ENCODE measurements at regions not wholly inside any gene's neighbourhood (a gene's known extent, or its start where the extent isn't known, plus 50 kb on each side); places are given as distances from the start of the nearest gene placed in this dataset.

DNA sequence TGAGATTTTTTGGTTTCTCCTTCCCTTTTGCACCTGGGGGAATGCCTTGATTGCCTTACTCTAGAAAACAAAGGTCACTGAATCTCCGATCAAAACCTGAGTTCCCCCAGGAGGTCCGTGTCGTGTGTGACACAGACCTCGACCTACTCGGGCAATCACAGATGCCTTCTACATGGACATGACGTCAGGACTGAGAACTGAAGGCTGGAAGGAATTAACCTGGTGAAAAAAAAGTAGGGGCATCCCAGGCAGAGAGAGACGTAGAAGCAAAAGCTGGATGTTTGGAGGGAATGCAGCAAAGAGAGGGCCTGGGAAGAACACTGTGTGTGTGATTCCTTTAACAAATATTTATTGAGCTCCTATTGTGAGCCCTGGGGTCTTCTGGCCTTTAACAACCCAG, 178.0 kb downstream of the PRDM2 start:
- DNase-seq: no peak

DNA sequence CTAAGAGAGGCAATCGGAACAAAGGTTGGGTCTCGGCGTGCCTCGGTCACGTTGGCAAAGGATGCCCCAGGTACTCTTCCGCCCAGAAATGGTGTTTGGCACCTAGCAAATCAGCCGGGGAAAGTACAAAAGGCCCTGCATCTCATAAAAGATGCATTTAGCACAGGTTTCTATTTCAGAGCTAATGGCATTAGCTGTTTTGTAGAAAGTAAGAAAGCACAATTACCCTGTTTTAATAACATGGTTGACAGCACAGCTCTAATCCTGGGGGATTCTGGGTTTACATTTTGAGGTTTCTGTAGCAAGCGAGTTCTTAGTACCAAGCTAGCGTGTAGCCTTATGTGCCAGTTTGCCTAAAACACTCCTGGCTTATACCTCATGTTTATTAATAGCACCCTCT, 178.5 kb downstream of the PRDM2 start:
- DNase-seq: no peak

DNA sequence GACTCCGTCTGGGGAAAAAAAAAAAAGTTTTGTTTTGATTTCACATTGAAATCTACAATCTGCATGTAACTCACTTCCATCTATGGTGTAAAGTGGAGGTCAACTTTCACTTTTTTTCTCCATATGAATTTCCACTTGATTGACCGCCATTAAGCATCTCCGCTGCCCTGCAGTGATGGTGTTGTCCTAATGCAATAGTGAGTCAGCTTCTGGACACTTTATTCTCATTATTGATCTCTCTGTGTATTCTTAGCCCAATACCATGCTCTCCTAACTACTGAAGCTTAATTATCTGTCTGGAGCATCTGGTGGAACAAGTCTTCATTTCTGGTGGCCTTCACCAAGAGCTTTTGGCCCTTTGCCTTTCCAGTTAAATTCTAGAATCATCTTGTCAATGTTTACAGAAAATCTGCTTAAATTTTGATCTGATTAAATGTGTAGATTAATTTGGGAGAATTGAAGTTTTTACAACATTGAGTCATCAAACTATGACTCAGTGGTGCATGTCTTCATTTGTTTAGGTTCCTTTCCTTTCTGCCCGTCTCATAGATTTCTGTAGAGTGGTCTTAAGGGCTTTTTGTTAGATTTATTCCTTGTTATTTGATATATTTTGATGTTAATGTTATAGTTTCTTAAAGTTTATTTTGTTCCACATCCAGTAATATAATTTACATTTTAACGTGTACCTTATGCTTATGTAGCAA, 181.5 kb downstream of the PRDM2 start:
- no peak for DNase-seq

DNA sequence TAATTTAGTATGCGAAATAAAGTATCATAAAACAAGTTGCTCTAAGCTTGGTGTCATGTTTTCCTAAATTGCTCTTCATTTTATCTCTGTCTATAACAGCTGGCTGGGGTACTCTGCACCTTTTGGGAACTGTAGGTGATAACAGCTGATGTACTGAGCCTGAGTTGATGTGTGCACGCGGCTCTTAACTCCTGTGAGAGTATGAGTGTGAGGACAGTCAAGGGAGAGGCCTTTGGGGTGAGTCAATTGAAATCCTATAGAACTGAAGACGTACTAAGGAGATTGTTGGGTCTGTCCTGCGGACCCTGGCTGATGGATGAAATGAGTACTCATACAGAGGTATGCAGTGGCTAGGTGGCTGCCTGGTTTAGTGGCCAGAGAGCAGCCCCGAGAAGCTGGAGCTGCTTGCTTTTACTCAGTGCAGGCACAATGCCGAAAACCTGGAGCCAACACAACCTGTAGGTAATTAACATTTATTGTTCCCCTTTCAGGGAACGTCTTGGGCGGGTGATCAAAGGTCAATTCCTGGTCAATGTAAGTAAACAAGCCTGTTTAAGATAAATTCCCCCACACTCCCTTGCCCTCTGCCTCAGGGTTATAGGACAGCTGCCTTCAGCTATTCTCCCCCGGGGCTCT, 188.5 kb downstream of the PRDM2 start:
- DNase-seq: no peak

DNA sequence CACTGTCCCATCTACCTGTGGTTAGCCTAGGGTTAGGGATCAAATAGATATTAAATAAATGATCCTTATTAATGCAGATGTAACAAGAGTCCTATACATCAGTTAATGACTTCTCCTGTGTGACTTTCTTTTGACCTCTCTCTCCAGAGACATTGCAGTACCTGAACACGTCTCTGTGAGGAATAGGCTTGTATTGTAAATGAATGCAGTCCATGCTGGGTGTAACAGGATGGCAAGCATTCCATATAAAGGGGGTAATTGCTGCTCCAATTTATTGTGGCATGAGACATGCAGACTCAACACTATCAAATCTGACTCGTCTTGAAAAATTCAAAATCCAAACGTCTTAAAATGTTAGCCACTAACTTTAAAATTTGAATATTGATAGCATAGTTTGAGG, 189.5 kb downstream of the PRDM2 start:
- no peak for DNase-seq

DNA sequence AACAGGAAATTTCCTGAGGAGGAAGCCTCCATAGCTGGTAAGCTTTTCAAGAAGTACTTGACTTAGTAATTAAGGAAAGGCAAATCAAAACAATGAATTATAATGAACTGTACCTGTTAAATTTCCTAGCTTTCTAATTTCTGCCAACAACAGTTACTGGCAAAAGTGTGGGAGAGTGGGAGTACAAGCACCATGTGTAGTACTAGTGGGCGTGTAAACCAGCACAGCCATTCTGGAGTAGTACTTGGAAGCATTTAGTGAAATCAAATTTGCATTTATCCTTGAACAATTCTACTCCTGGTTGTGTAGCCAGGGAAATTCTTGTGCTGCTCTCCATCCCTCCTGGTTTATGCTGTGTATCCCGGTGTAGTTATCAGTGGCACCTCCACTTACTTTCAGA, 190.8 kb downstream of the PRDM2 start:
- DNase-seq: no peak

DNA sequence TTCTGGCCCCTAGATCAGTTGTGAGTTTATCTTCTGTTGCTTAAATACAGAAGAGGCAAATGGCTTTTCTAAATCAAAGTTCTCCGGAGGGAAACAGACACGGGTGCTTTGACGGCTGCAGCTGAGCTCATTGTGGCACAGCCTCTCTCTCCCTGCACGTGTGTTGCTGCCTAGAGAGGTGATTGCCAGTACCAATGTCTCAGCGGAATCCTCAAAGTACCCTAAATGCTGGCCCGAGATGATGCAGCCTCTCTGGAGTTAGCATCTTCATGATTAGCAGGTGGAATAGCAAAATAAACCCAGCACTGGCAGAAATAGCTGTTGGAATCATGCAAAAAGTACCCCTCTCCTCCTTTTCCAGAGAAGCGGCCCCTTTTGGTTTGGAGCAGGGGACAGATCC, 192.2 kb downstream of the PRDM2 start:
- DNase-seq: no peak

DNA sequence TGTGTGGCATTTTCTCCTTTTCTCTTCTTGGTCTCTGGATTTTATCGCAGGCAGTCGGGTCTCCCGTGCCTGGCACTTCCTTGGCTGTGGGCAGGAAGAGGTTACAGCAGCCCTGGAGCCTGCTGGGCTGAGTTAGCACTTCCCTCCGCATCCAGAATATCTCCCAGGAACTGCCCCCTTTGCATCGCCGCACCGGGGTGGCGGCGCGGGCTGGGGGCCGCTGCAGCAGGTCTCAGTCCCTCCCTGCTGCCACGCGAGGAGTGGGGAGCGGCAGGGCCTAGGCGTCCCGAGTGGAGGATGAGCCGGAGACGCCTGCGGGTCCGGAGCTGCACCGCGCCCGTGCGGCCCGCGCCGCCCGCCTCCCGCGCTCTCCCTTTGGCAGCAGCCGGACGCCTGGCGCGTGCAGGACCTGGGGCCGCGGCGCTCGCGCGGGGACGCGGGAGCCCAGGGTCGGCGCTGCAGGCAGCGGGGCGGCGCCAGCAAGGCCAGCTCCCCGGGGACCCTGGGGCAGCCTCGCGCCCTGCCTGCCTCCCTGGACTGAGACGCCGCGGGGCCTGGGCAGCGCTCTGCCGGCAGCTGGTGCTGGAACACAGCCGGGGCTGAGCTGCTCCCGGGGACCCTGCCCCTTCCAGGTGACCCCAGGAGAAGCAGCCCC, 192.8 kb downstream of the PRDM2 start:
- DNase-seq: no peak

DNA sequence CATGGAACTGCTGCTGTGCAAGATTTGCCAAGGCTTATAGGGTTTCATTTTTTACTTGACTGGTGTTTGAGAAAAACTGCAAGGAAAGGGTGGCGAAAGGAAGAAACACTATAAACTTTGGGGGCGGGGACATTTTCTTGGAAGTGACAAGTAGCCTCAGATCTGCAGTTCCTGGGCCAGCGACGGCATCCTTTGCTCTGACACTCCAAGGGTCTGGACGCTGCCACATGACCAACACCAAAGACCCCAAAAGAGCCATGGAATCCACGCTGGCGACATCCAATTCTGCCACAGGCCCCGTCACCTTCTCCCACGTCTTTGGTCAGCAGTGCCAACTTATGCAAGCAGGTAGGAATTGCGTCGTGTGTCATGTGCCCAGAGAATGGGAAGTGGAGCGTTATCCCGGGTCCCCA, 193.4 kb downstream of the PRDM2 start:
- no peak for DNase-seq

DNA sequence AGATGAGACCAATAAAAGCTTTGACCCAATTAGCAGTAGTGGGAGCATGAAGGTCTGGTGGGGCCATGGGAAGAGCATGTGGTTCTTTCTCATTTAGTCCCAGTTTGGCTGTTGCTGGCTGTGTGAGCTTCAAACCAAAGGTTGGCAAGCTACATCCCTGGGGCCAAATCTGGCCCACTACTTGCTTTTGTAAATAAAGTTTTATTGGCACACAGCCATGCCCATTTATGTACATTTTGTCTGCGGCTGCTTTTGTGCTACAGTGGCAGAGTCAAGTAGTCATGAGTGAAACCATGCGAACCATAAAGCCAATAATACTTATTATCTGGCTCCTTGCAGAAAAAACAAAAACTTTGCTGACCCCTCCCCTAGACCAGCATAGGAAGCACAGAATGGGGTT, 196.9 kb downstream of the PRDM2 start:
- no peak for DNase-seq

DNA sequence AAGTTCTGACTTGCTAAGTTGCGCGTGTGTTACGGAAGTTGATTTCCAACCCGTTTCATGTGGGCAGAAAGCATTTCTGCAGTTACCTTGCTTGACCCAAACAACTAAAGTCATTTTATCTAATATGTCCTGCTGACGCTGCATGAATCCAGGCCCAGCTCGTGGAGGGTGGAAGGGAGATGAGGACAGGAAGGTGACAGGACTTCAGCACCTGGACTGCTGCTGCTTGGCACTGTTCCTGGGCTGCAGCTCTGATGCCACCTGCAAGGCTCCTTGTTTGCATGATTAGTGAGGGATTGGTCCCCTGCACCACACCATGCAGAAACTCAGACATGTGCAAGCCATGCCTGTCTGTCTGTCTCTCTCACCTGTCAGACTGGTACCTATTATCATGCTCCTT, 198.4 kb downstream of the PRDM2 start:
- DNase-seq: no peak

DNA sequence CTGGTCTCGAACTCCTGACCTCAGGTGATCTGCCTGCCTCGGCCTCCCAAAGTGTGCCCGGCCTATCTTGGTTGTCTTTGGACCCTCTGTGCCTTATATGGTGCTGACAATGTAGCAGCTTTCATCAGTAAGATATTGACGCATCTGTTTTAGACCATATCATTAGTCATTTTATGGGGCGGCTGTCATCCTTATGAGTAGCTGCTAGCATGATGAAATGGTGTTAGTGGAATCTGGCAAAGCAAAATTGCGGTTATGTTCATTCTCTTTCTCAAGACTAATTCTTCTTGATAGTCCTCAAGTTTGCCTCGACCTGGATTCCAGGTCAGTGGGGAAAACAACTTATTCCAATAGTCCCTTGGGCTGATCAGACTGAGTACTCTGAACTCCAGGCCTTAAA, 199.9 kb downstream of the PRDM2 start:
- DNase-seq: no peak

DNA sequence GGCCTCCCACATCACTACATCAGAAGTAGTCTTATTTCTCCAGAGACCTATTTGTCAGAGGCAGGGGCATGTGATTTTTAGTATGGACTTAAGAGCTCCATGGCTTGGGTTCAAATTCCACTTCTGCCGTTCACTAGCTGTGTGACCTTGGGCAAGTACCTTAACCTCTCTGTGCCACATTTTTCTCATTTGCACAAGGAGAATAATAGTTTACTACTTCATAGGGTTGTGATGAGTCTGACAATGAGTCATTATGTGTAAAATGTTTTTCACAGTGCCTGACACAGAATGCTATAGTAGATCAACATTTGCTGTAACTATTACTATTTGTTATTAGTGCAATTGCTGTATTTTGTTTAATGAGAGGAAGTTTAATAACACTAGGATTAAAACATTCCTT, 200.6 kb downstream of the PRDM2 start:
- no peak for DNase-seq

DNA sequence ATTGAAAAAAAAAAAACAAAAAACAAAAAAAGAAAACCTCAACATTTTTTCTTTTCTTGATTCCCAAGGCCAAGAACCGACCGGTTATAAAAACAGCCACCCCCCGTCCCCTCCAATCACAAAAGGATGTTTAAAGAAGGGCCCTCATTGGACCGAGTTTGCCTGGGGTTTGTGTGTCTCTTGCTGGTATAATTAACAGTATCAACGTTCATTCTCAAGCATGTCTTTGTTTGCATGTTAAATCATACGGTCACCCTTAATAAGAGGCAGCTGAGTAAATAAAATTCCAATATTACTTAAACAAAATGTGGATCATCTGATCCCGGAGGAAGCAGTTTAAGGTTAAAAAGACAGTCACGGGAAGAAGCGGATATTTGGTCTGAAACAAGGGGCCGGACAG, 201.1 kb downstream of the PRDM2 start:
- no peak for DNase-seq

DNA sequence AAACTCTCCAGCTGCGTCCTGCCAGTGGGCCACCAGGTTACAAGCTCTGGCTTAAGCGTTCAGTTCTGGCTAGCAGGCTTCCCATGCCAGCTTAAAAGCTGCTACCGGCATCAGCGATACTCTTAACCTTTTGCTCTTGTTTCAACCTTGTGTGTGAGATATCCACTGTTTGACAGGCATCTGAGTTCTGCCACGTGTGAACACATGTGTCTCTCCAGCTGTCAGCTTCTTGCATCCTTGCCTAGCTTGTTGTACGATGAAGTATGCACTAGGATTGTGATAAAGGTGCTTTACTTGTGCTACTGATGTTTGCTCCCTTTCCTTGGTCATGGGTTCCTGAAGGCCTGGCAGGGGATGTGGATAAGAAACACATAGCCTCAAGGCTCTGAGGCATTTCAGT, 201.6 kb downstream of the PRDM2 start:
- DNase-seq: no peak

DNA sequence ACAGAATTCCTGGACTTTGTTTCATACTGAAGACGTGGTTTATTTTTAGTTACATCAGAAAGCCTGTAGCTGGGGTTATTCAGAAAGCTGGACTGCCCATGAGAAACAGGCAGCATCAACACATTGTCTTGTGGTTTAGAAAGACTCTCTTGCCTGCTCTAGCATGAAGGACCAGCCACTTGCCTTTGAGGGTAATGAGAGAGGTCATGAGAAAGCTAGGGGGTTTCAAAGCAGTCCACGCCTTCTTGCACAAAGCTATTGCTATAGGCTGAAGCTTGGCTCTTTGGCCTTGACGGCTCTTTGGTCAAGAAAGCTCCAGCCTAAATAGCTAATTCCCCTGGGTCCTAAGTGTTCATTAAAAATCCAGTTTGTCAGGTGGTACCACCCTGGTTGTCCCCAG, 208.1 kb downstream of the PRDM2 start:
- DNase-seq: no peak

DNA sequence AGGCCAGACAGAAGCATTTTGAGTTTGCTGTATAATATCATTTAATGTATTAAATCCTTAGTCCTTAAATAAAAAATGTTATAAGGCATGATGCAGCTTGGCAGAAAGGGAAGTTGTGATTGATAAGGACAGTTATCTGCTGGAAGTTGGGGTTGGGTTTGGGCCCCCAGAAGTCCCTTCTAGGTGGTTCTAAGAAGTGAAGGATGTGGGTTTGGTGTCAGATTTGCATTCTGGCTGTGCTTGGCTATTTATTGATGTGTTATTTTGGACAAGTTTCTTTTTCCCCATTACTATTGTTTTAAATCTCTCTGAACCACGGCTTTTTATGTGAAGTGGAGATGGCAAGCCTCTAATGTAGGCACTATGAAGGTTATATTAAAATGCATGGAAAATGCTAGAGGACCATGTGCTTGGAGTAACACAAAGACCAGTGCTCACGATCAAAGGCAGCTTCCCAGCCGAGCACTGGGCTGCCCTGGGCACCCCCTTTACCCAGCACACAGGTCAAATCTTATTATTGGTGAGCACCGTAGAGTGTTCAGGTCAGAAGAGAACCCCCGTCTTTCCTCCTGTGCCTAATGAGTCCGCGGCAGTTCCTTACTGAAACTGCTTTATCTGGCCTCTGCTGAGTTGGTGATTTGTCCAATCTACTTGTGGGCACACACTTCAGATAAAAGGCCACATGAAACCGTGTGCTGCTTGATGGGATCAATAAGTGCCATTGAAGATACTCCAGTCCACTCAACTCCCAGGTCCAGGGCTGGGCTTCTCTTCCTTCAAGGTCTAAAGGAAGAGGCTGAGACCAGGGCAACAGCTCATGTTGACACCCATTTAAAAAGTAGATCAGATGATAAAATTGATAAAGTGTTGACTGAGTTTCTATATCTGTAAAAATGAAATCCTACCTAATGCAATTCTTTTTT, 212.0 kb downstream of the PRDM2 start:
- no peak for DNase-seq

DNA sequence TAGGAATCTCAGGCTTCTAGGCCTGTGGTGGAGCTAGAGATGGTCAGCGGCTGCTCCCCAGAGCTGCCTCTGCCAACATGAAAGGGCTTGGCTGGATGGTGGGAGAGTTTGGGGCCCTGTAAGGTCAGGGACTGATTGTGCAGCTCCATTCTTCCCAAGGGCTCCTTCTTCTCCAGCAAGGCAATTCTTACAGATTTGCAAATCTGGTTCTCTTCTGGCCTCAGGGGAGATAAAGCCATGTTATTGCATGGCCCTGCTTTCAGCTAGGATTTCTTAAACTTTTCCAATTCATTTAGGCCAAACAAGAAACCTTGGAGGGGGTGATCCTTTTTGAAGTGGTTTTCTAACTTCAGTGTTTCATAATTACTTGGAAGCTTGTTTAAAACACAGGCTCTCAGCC, 213.4 kb downstream of the PRDM2 start:
- no peak for DNase-seq

DNA sequence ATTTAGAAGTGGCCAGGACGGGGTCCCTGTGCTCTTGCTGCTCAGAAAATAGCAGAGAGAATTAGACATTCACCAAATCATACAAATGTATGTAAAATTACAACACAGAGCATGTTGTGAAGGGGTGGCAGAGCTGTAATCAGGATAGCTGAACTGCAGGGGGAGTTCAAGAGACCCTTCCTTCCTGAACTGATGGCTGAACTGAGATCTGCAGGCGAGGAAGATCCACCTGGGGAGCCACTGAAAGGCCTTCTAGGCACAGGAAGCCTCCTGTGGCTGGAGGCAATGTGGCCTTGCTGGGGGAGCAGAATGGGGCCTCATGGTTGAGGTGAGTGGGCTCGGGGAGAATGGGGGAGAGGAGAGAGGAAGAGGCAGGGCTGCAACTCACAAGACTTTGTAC, 216.5 kb downstream of the PRDM2 start:
- no peak for DNase-seq

DNA sequence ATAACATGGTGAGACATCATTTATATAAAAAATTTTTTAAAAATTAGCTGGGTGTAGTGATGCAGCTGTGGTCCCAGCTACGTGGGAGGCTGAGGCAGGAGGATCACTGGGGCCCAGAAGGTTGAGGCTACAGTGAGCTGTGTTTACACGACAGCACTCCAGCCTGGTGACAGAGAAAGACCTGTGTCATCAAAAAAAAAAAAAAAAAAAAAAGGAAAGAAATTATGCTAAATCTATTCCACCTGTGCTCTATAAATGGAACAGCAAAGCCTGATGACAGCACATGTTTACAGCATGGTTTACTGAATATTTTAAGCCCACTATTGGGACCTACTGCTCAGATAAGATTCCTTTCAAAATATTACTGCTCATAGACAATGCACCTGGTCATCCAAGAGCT, 217.6 kb downstream of the PRDM2 start:
- no peak for DNase-seq

DNA sequence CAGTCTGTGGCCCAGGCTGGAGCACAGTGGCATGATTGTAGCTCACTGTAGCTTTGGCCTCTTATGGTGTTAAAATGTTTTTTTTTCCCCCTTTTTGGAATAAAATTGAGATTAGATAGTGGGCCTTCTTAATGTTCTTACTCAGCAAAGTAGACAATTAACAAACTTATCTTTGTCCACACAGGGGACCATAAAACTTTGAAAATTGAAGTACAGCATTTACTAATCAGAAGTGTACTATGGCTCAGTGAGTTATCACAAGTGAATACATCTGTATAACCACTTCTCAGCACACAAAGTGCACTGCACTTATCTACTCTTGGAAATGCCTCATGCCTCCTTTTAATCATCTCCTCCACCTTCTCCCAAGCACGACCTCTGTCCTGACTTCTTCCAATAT, 218.9 kb downstream of the PRDM2 start:
- no peak for DNase-seq

DNA sequence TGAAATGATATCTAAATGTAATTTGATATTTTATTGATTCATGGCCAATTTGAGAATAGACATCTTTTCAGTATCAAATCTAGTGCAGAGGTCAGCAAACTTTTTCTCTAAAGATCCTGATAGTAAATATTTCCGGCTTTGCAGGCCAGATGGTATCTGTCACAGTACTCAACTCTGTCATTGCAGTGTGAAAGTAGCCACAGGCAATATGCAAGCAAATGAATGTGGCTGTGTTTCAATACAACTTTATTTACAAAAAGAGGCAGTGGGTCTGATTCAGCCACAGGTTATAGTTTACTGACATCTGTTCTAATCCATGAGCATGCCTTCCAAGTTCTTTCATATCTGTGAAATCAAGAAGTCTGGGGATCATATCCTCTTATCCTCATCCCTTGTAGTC, 221.2 kb downstream of the PRDM2 start:
- no peak for DNase-seq

DNA sequence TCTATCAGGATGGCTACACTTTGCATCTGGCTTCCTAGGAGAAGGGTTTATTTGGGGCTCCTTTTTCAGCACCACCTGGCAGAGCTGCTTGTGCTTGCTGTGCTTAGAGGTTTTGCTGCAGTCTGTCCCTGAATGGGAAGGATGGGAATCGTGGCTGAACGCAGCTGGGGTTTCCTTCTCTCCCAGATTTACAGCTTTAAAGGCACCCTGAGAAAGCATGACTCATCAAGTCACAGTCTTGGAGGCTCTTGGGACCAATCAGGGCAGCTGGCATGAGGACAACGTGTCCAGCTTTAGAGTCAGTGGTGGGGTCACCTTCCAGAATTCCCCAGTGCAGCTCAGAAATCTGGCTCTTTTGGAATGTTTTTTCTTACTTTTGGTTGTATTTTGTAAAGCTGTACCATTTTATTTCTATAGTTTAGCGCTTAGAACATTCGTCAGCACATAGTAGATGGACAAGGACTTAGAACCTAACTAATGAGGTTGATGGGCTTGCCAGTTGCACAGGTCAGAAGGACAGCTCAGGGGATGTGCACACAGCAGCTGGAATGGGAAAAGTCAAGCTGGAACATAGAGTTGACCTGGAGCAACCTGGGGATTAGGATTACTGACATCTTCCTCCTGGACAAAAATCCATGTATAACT, 222.6 kb downstream of the PRDM2 start:
- no peak for DNase-seq
